Caco-2 (cell line): ENCODE measurements at regions not wholly inside any gene's neighbourhood (a gene's known extent, or its start where the extent isn't known, plus 50 kb on each side); places are given as distances from the start of the nearest gene placed in this dataset.

Experiments used
- BruUV-seq: library from RNA; stranded (reverse); fragments of 400-500 nt; replicated peaks from 2 replicates; lab custom pipeline; 2021; lab: Mats Ljungman, UMichigan
- CTCF ChIA-PET: fragments of 300-600 bp; sonication (Branson Sonifier 250); formaldehyde crosslinking; loops from one replicate; lab custom pipeline; 2022; ENCODE audit warnings: antibody characterized with exemption; lab: Charles Lee
- POLR2A ChIA-PET: fragments of 300-600 bp; sonication (Branson Sonifier 250); formaldehyde crosslinking; loops from one replicate; lab custom pipeline; 2022; ENCODE audit warnings: antibody characterized with exemption; lab: Charles Lee
- DNase-seq, 2 experiments: peaks; one replicate each; pipeline versions ENCODE4 v3.0.0 to v3.0.0-alpha.2; 2020 to 2022
- H3K27me3 ChIP-seq: replicated peaks from 2 replicates; pipeline ENCODE4 v1.6.0; 2011; ENCODE audit warnings: low read length; ENCODE audit not compliant: control insufficient read depth, insufficient read depth
- H3K36me3 ChIP-seq: 2 replicates; pipeline ENCODE4 v1.5.1; 2011; ENCODE audit warnings: low read length; ENCODE audit not compliant: control insufficient read depth, insufficient read depth
- H3K4me1 ChIP-seq: fragments of 250-450 bp; sonication (Bioruptor Pico); 2 replicates; pipeline ENCODE4 v1.5.1; 2020; ENCODE audit warnings: mild to moderate bottlenecking
- H3K4me3 ChIP-seq: 2 replicates; pipeline ENCODE4 v1.5.1; 2011; ENCODE audit warnings: low read depth, mild to moderate bottlenecking, control low read depth, low read length
- H3K9me3 ChIP-seq: fragments of 250-450 bp; sonication (Bioruptor Pico); 2 replicates; pipeline ENCODE4 v1.5.1; 2020; ENCODE audit warnings: mild to moderate bottlenecking, moderate library complexity
- H3K27ac Mint-ChIP-seq: one replicate; pipeline ENCODE4 v1.8.0; 2022; ENCODE audit warnings: mixed read lengths; ENCODE audit not compliant: unreplicated experiment
- H3K27me3 Mint-ChIP-seq: one replicate; pipeline ENCODE4 v1.8.0; 2022; ENCODE audit warnings: mixed read lengths; ENCODE audit not compliant: insufficient read depth, unreplicated experiment
- H3K36me3 Mint-ChIP-seq: one replicate; pipeline ENCODE4 v1.8.0; 2022; ENCODE audit warnings: mild to moderate bottlenecking, mixed read lengths; ENCODE audit not compliant: insufficient read depth, unreplicated experiment
- H3K4me1 Mint-ChIP-seq: one replicate; pipeline ENCODE4 v1.8.0; 2022; ENCODE audit warnings: low read depth, mixed read lengths; ENCODE audit not compliant: unreplicated experiment
- H3K4me3 Mint-ChIP-seq: one replicate; pipeline ENCODE4 v1.8.0; 2022; ENCODE audit warnings: mild to moderate bottlenecking, moderate library complexity, mixed read lengths; ENCODE audit not compliant: unreplicated experiment
- H3K9me3 Mint-ChIP-seq: one replicate; pipeline ENCODE4 v1.8.0; 2022; ENCODE audit warnings: mixed read lengths; ENCODE audit not compliant: unreplicated experiment
- CTCF ChIP-seq, 2 experiments: fragments of 200-600 bp in 1 of 2; IDR thresholded peaks; 1 replicate in 1 of 2; 2 replicates in 1 of 2; pipeline versions ENCODE4 v1.5.1 to v1.8.0; 2011 to 2022; ENCODE audit warnings: antibody characterized with exemption in 1 of 2, control low read depth in 1 of 2, inconsistent platforms in 1 of 2, low read depth in 1 of 2, low read length in 1 of 2, mild to moderate bottlenecking in 1 of 2, moderate library complexity in 1 of 2; ENCODE audit not compliant: insufficient read depth in 1 of 2, severe bottlenecking in 1 of 2, unreplicated experiment in 1 of 2
- intact Hi-C: fragments of 100-400 bp; cut with micrococcal nuclease; formaldehyde crosslinking; loops from one replicate; pipeline ENCODE4 v1.10.0; 2022; ENCODE audit not compliant: unreplicated experiment

GRCh38 chr2:201980946-201981345, 52.7 kb upstream of the FZD7 start:
- CTCF ChIA-PET = no interaction called here
- POLR2A ChIA-PET = no interaction called here

GRCh38 chr2:201983174-201983573, 50.5 kb upstream of the FZD7 start:
- Mint-ChIP-seq H3K4me1 (peaks cover 16% of the 10 kb centered on the region), H3K9me3 (no peaks in the 10 kb centered on the region), H3K27me3 (no peaks in the 10 kb centered on the region), H3K27ac (no peak overlapping the region), H3K36me3 (no peaks in the 10 kb centered on the region), H3K4me3 (no peak overlapping the region)
- no TSS peak for BruUV-seq
- Histone ChIP-seq H3K36me3 (no peaks in the 10 kb centered on the region), H3K9me3 (no peaks in the 10 kb centered on the region), H3K4me1 (peaks cover 4% of the 10 kb centered on the region; the same call in 1 of the 2 replicates), H3K4me3 (no peak overlapping the region), H3K27me3 (no peaks in the 10 kb centered on the region)
- ChIA-PET CTCF (no interaction called here), POLR2A (no interaction called here)
- DNase-seq = no peak
- TF ChIP-seq CTCF (IDR thresholded peaks at IDR 0.05; ENCODE audit: insufficient read depth in 1 of 2, low read depth in 1 of 2, low read length in 1 of 2, severe bottlenecking in 1 of 2, unreplicated experiment in 1 of 2) = no peak
- intact Hi-C loops = no loop called here

More at GRCh38 chr2:201980946-201981345, 52.7 kb upstream of the FZD7 start:
- Histone ChIP-seq H3K9me3 (no peaks in the 10 kb centered on the region), H3K36me3 (no peaks in the 10 kb centered on the region), H3K4me3 (no peak overlapping the region), H3K27me3 (no peaks in the 10 kb centered on the region), H3K4me1 (peaks cover 8% of the 10 kb centered on the region; the same call in 1 of the 2 replicates)
- Mint-ChIP-seq H3K36me3 (no peaks in the 10 kb centered on the region), H3K9me3 (no peaks in the 10 kb centered on the region), H3K4me1 (peaks cover 22% of the 10 kb centered on the region), H3K4me3 (no peak overlapping the region), H3K27ac (no peak overlapping the region), H3K27me3 (no peaks in the 10 kb centered on the region)
- no peak for DNase-seq
- no peak for TF ChIP-seq CTCF (IDR thresholded peaks at IDR 0.05; ENCODE audit: insufficient read depth in 1 of 2, low read depth in 1 of 2, low read length in 1 of 2, severe bottlenecking in 1 of 2, unreplicated experiment in 1 of 2)
- intact Hi-C loops = no loop called here
- no TSS peak for BruUV-seq

- BruUV-seq = no TSS peak
- Mint-ChIP-seq H3K4me3 (no peak overlapping the region), H3K27me3 (no peaks in the 10 kb centered on the region), H3K9me3 (no peaks in the 10 kb centered on the region), H3K27ac (no peak overlapping the region), H3K36me3 (no peaks in the 10 kb centered on the region), H3K4me1 (peaks cover 15% of the 10 kb centered on the region)
- DNase-seq = no peak
- CTCF ChIA-PET = no interaction called here
- H3K4me1 ChIP-seq = peaks cover 4% of the 10 kb centered on the region; the same call in 1 of the 2 replicates
- POLR2A ChIA-PET = no interaction called here
- no peaks in the 10 kb centered on the region for H3K9me3 ChIP-seq
- TF ChIP-seq CTCF (IDR thresholded peaks at IDR 0.05; ENCODE audit: insufficient read depth in 1 of 2, low read depth in 1 of 2, low read length in 1 of 2, severe bottlenecking in 1 of 2, unreplicated experiment in 1 of 2) = no peak
- no peak overlapping the region for H3K4me3 ChIP-seq
- no peaks in the 10 kb centered on the region for H3K36me3 ChIP-seq
- intact Hi-C loops = no loop called here
- H3K27me3 ChIP-seq = no peaks in the 10 kb centered on the region
Measured at GRCh38 chr2:201983800-201984199, 49.9 kb upstream of the FZD7 start.
